ENCODE measurements at regions not wholly inside any gene's neighbourhood (a gene's known extent, or its start where the extent isn't known, plus 50 kb on each side); places are given as distances from the start of the nearest gene placed in this dataset.
"Not testable (repeated sequence)": the region's sequence is repeated elsewhere in the genome, so short reads cannot be mapped to it uniquely, and the experiment has no call there.

GRCh38 chr4:54852602-54853001 lies 194.8 kb downstream of the KIT start:
- DNase-seq (ENCODE audit: low read depth): no peak

GRCh38 chr4:54852054-54852453 lies 194.3 kb downstream of the KIT start:
- DNase-seq (ENCODE audit: low read depth): no peak

- DNase-seq (ENCODE audit: low read depth): no peak
Measured at GRCh38 chr4:54844911-54845310, 187.2 kb downstream of the KIT start.

- DNase-seq (ENCODE audit: low read depth): no peak
Measured at GRCh38 chr4:54843946-54844345, 186.2 kb downstream of the KIT start.

- DNase-seq (ENCODE audit: low read depth): no peak
Measured at GRCh38 chr4:54843106-54843505, 185.3 kb downstream of the KIT start.

- no peak for DNase-seq (ENCODE audit: low read depth)
Measured at GRCh38 chr4:54842656-54843055, 184.9 kb downstream of the KIT start.

GRCh38 chr4:54842226-54842625 lies 184.5 kb downstream of the KIT start:
- DNase-seq (ENCODE audit: low read depth): no peak

- DNase-seq (ENCODE audit: low read depth): peak; percentile 27
Measured at GRCh38 chr4:54840992-54841768, 183.4 kb downstream of the KIT start.

GRCh38 chr4:54840430-54840829 lies 182.7 kb downstream of the KIT start:
- DNase-seq (ENCODE audit: low read depth): no peak

GRCh38 chr4:54838301-54838700 lies 180.5 kb downstream of the KIT start:
- DNase-seq (ENCODE audit: low read depth): no peak

- no peak for DNase-seq (ENCODE audit: low read depth)
Measured at GRCh38 chr4:54837576-54838140, 179.9 kb downstream of the KIT start.

- DNase-seq (ENCODE audit: low read depth): not testable (repeated sequence)
Measured at GRCh38 chr4:54828361-54828760, 170.6 kb downstream of the KIT start.

- DNase-seq (ENCODE audit: low read depth): no peak
Measured at GRCh38 chr4:54823616-54824015, 165.9 kb downstream of the KIT start.

- DNase-seq (ENCODE audit: low read depth): no peak
Measured at GRCh38 chr4:54819034-54819433, 161.3 kb downstream of the KIT start.

GRCh38 chr4:54818481-54818880 lies 160.7 kb downstream of the KIT start:
- DNase-seq (ENCODE audit: low read depth): no peak

GRCh38 chr4:54813674-54814073 lies 155.9 kb downstream of the KIT start:
- DNase-seq (ENCODE audit: low read depth): no peak

GRCh38 chr4:54806351-54806750 lies 148.6 kb downstream of the KIT start:
- DNase-seq (ENCODE audit: low read depth): no peak

- DNase-seq (ENCODE audit: low read depth): peak; percentile 38
Measured at GRCh38 chr4:54802336-54802735, 144.6 kb downstream of the KIT start.

GRCh38 chr4:54800831-54801530 lies 143.2 kb downstream of the KIT start:
- DNase-seq (ENCODE audit: low read depth): no peak

GRCh38 chr4:54794579-54794978 lies 136.8 kb downstream of the KIT start:
- no peak for DNase-seq (ENCODE audit: low read depth)

- no peak for DNase-seq (ENCODE audit: low read depth)
Measured at GRCh38 chr4:54793856-54794422, 136.2 kb downstream of the KIT start.

Data from LHCN-M2 (cell line).